Inferior parietal cortex (tissue), 1 donor: ENCODE measurements at regions not wholly inside any gene's neighbourhood (a gene's known extent, or its start where the extent isn't known, plus 50 kb on each side); places are given as distances from the start of the nearest gene placed in this dataset.

Experiments used
- DNase-seq: peaks from one replicate; pipeline ENCODE4 v3.0.0-alpha.2; 2016; ENCODE audit errors: extremely low spot score

DNA sequence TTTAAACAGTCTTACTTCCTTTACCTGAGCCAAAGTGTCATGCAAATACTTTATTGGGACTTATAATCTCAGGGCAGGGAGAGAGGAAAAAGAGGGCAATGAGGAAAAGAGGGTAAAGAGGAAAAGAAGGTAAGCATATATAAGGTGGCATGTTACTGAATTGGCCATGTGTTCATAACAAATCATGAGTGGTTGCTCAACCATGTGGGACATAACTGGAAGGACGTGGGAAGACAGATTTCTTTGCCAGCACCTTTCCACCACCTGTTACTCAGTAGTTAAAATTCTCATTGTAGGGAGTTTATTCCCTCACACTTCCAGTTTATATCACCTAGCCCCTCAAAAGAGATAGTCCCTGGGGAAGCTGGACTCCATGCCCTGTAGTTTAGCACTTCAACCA, 54.7 kb upstream of the TPRG1 start:
- no peak for DNase-seq

- DNase-seq = no peak
Measured at GRCh38 chr3:189118896-189119295, 52.9 kb upstream of the TPRG1 start.

- no peak for DNase-seq
Measured at GRCh38 chr3:189119950-189120349, 51.8 kb upstream of the TPRG1 start.

DNA sequence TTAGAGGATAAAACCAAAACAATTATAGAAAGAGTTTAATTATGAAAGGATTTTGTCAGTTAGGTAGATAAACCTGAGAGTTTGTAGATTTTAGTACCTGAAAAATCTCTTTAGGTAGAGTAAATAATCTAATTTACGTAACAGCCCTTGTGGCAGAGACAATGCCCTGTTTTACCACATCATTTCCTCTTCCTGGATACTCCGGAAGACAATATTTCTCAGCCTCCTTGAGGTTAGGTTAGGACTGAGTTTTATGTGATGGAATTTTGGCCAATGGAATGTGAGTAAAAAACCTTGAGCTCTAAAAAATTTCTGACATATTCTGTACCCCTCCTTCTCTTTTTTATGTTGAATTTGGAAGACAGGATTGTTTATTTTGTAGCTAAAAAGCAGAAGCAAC, 50.7 kb upstream of the TPRG1 start:
- no peak for DNase-seq
